Ishikawa (cell line): ENCODE measurements at regions not wholly inside any gene's neighbourhood (a gene's known extent, or its start where the extent isn't known, plus 50 kb on each side); places are given as distances from the start of the nearest gene placed in this dataset.

Source experiments
- CREB1 ChIP-seq: IDR thresholded peaks from 2 replicates; pipeline ENCODE4 v1.6.1; 2012; ENCODE audit warnings: low read depth
- EGR1 ChIP-seq: IDR thresholded peaks from 2 replicates; pipeline ENCODE4 v1.6.1; 2012
- EP300 ChIP-seq: IDR thresholded peaks from 2 replicates; pipeline ENCODE4 v1.6.1; 2012; ENCODE audit warnings: borderline replicate concordance
- FOXM1 ChIP-seq: IDR thresholded peaks from 2 replicates; pipeline ENCODE4 v1.6.1; 2012; ENCODE audit warnings: low read depth, borderline replicate concordance
- MAX ChIP-seq: IDR thresholded peaks from 2 replicates; pipeline ENCODE4 v1.6.1; 2012
- RAD21 ChIP-seq: IDR thresholded peaks from 2 replicates; pipeline ENCODE4 v1.6.1; 2012; ENCODE audit warnings: low read depth
- REST ChIP-seq: IDR thresholded peaks from 2 replicates; pipeline ENCODE4 v1.6.1; 2012; ENCODE audit warnings: low read depth, mild to moderate bottlenecking
- TEAD4 ChIP-seq: IDR thresholded peaks from 2 replicates; pipeline ENCODE4 v1.6.1; 2012
- USF1 ChIP-seq: IDR thresholded peaks from 2 replicates; pipeline ENCODE4 v1.6.1; 2012
- YY1 ChIP-seq: IDR thresholded peaks from 2 replicates; pipeline ENCODE4 v1.6.1; 2012; ENCODE audit warnings: low read depth

GRCh38 chr13:40313269-40314200 is 352.9 kb downstream of the FOXO1 start:
- TF ChIP-seq USF1 (no peak), EP300 (no peak), EGR1 (no peak), CREB1 (no peak), MAX (no peak), RAD21 (no peak), REST (no peak), FOXM1 (no peak), YY1 (no peak), TEAD4 (no peak)
